ENCODE measurements at regions not wholly inside any gene's neighbourhood (a gene's known extent, or its start where the extent isn't known, plus 50 kb on each side); places are given as distances from the start of the nearest gene placed in this dataset.

GRCh38 chr1:199178646-199179045 is 539.8 kb downstream of the PTPRC start:
- no peaks in the 10 kb centered on the region for H3K36me3 ChIP-seq
- H3K4me1 ChIP-seq (replicated peaks): no peaks in the 10 kb centered on the region
- H3K4me3 ChIP-seq: no peak overlapping the region
- no peaks in the 10 kb centered on the region for H3K9me3 ChIP-seq (replicated peaks)
- H3K27ac ChIP-seq: no peak overlapping the region
- no peaks in the 10 kb centered on the region for H3K27me3 ChIP-seq (replicated peaks)
- no peak for DNase-seq (ENCODE audit: low read depth in 1 of 2, low spot score in 2 of 2)

- no peak for DNase-seq (ENCODE audit: low read depth in 1 of 2, low spot score in 2 of 2)
- H3K27me3 ChIP-seq (replicated peaks): no peaks in the 10 kb centered on the region
- no peak overlapping the region for H3K27ac ChIP-seq
Observed at GRCh38 chr1:199182186-199182843, 543.5 kb downstream of the PTPRC start.

GRCh38 chr1:199184180-199184579 is 545.3 kb downstream of the PTPRC start:
- Histone ChIP-seq H3K4me3 (no peak overlapping the region), H3K4me1 (replicated peaks) (no peaks in the 10 kb centered on the region), H3K27me3 (replicated peaks) (no peaks in the 10 kb centered on the region), H3K27ac (no peak overlapping the region), H3K9me3 (replicated peaks) (no peaks in the 10 kb centered on the region), H3K36me3 (no peaks in the 10 kb centered on the region)
- no peak for DNase-seq (ENCODE audit: low read depth in 1 of 2, low spot score in 2 of 2)

More at GRCh38 chr1:199182186-199182843, 543.5 kb downstream of the PTPRC start:
- no peak overlapping the region for H3K4me3 ChIP-seq
- H3K4me1 ChIP-seq (replicated peaks): no peaks in the 10 kb centered on the region
- no peaks in the 10 kb centered on the region for H3K36me3 ChIP-seq
- no peaks in the 10 kb centered on the region for H3K9me3 ChIP-seq (replicated peaks)

- H3K4me1 ChIP-seq (replicated peaks): no peaks in the 10 kb centered on the region
- no peaks in the 10 kb centered on the region for H3K36me3 ChIP-seq
- H3K9me3 ChIP-seq (replicated peaks): no peaks in the 10 kb centered on the region
- H3K27ac ChIP-seq: no peak overlapping the region
- no peak overlapping the region for H3K4me3 ChIP-seq
- no peak for DNase-seq (ENCODE audit: low read depth in 1 of 2, low spot score in 2 of 2)
- no peaks in the 10 kb centered on the region for H3K27me3 ChIP-seq (replicated peaks)
Observed at GRCh38 chr1:199194862-199195261, 556.0 kb downstream of the PTPRC start.

- Histone ChIP-seq H3K4me3 (no peak overlapping the region), H3K36me3 (no peaks in the 10 kb centered on the region), H3K27ac (no peak overlapping the region), H3K27me3 (replicated peaks) (no peaks in the 10 kb centered on the region), H3K9me3 (replicated peaks) (no peaks in the 10 kb centered on the region), H3K4me1 (replicated peaks) (no peaks in the 10 kb centered on the region)
- DNase-seq (ENCODE audit: low read depth in 1 of 2, low spot score in 2 of 2): no peak
Observed at GRCh38 chr1:199197695-199198094, 558.9 kb downstream of the PTPRC start.

- H3K4me3 ChIP-seq: no peak overlapping the region
- H3K27me3 ChIP-seq (replicated peaks): no peaks in the 10 kb centered on the region
- no peak overlapping the region for H3K27ac ChIP-seq
- H3K4me1 ChIP-seq (replicated peaks): no peaks in the 10 kb centered on the region
- no peak for DNase-seq (ENCODE audit: low read depth in 1 of 2, low spot score in 2 of 2)
- no peaks in the 10 kb centered on the region for H3K9me3 ChIP-seq (replicated peaks)
- H3K36me3 ChIP-seq: no peaks in the 10 kb centered on the region
Observed at GRCh38 chr1:199202331-199202730, 563.5 kb downstream of the PTPRC start.

GRCh38 chr1:199204231-199204630 is 565.4 kb downstream of the PTPRC start:
- no peaks in the 10 kb centered on the region for H3K36me3 ChIP-seq
- H3K9me3 ChIP-seq (replicated peaks): no peaks in the 10 kb centered on the region
- DNase-seq (ENCODE audit: low read depth in 1 of 2, low spot score in 2 of 2): no peak
- H3K27me3 ChIP-seq (replicated peaks): no peaks in the 10 kb centered on the region
- H3K27ac ChIP-seq: no peak overlapping the region
- H3K4me3 ChIP-seq: no peak overlapping the region
- no peaks in the 10 kb centered on the region for H3K4me1 ChIP-seq (replicated peaks)

- no peak for DNase-seq (ENCODE audit: low read depth in 1 of 2, low spot score in 2 of 2)
- Histone ChIP-seq H3K4me1 (replicated peaks) (no peaks in the 10 kb centered on the region), H3K27me3 (replicated peaks) (no peaks in the 10 kb centered on the region), H3K36me3 (no peaks in the 10 kb centered on the region), H3K4me3 (no peak overlapping the region), H3K27ac (no peak overlapping the region), H3K9me3 (replicated peaks) (no peaks in the 10 kb centered on the region)
Observed at GRCh38 chr1:199205740-199206441, 567.1 kb downstream of the PTPRC start.

GRCh38 chr1:199208847-199209246 is 570.0 kb downstream of the PTPRC start:
- Histone ChIP-seq H3K27me3 (replicated peaks) (no peaks in the 10 kb centered on the region), H3K36me3 (no peaks in the 10 kb centered on the region), H3K4me1 (replicated peaks) (no peaks in the 10 kb centered on the region), H3K27ac (no peak overlapping the region), H3K4me3 (no peak overlapping the region), H3K9me3 (replicated peaks) (no peaks in the 10 kb centered on the region)
- no peak for DNase-seq (ENCODE audit: low read depth in 1 of 2, low spot score in 2 of 2)

GRCh38 chr1:199218065-199218464 is 579.2 kb downstream of the PTPRC start:
- Histone ChIP-seq H3K9me3 (replicated peaks) (no peaks in the 10 kb centered on the region), H3K27ac (no peak overlapping the region), H3K4me1 (replicated peaks) (no peaks in the 10 kb centered on the region), H3K36me3 (no peaks in the 10 kb centered on the region), H3K27me3 (replicated peaks) (no peaks in the 10 kb centered on the region), H3K4me3 (no peak overlapping the region)
- no peak for DNase-seq (ENCODE audit: low read depth in 1 of 2, low spot score in 2 of 2)

- H3K4me1 ChIP-seq (replicated peaks): no peaks in the 10 kb centered on the region
Observed at GRCh38 chr1:199218533-199218932, 579.7 kb downstream of the PTPRC start.

GRCh38 chr1:199220031-199220430 is 581.2 kb downstream of the PTPRC start:
- Histone ChIP-seq H3K4me1 (replicated peaks) (no peaks in the 10 kb centered on the region), H3K27ac (no peak overlapping the region), H3K9me3 (replicated peaks) (no peaks in the 10 kb centered on the region), H3K36me3 (no peaks in the 10 kb centered on the region), H3K27me3 (replicated peaks) (no peaks in the 10 kb centered on the region), H3K4me3 (no peak overlapping the region)
- no peak for DNase-seq (ENCODE audit: low read depth in 1 of 2, low spot score in 2 of 2)

More at GRCh38 chr1:199218533-199218932, 579.7 kb downstream of the PTPRC start:
- Histone ChIP-seq H3K9me3 (replicated peaks) (no peaks in the 10 kb centered on the region), H3K27ac (no peak overlapping the region), H3K36me3 (no peaks in the 10 kb centered on the region), H3K27me3 (replicated peaks) (no peaks in the 10 kb centered on the region), H3K4me3 (no peak overlapping the region)
- DNase-seq (ENCODE audit: low read depth in 1 of 2, low spot score in 2 of 2): no peak

- Histone ChIP-seq H3K36me3 (no peaks in the 10 kb centered on the region), H3K9me3 (replicated peaks) (no peaks in the 10 kb centered on the region), H3K4me1 (replicated peaks) (peaks cover 10% of the 10 kb centered on the region), H3K27me3 (replicated peaks) (no peaks in the 10 kb centered on the region), H3K27ac (no peak overlapping the region), H3K4me3 (no peak overlapping the region)
- no peak for DNase-seq (ENCODE audit: low read depth in 1 of 2, low spot score in 2 of 2)
Observed at GRCh38 chr1:199221371-199222150, 582.7 kb downstream of the PTPRC start.

GRCh38 chr1:199223936-199224335 is 585.1 kb downstream of the PTPRC start:
- DNase-seq (ENCODE audit: low read depth in 1 of 2, low spot score in 2 of 2): no peak
- Histone ChIP-seq H3K36me3 (no peaks in the 10 kb centered on the region), H3K27ac (no peak overlapping the region), H3K27me3 (replicated peaks) (no peaks in the 10 kb centered on the region), H3K4me3 (no peak overlapping the region), H3K4me1 (replicated peaks) (peaks cover 15% of the 10 kb centered on the region), H3K9me3 (replicated peaks) (no peaks in the 10 kb centered on the region)
